Hepatic stellate cell (primary cell): ENCODE measurements at regions not wholly inside any gene's neighbourhood (a gene's known extent, or its start where the extent isn't known, plus 50 kb on each side); places are given as distances from the start of the nearest gene placed in this dataset.

Experiments
- DNase-seq: peaks from one replicate; pipeline ENCODE4 v3.0.0; 2011; ENCODE audit warnings: low spot score

DNA sequence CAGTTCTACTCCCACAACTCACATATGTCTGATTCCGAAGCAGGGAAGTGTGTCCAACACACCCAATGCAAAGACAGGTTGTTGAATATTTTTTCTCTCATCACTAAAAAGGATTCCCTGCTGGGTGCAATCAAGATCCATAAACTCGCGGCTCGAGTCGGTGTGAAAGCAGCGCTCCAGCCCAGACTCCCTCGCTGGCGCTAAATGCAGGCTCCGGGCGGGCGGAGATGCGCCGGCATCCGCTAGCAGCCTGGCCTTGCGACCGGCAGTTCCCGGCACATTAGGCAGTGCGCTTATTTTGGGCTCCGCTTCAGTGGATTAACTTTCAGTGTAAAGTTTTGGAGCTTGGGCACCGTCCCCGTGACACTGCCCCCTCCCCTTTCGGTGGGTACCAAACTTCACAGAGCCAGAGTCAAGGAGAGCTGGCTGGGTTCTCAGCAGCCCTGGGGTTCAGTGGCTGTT, 87.7 kb upstream of the POU3F1 start:
- DNase-seq = no peak

DNA sequence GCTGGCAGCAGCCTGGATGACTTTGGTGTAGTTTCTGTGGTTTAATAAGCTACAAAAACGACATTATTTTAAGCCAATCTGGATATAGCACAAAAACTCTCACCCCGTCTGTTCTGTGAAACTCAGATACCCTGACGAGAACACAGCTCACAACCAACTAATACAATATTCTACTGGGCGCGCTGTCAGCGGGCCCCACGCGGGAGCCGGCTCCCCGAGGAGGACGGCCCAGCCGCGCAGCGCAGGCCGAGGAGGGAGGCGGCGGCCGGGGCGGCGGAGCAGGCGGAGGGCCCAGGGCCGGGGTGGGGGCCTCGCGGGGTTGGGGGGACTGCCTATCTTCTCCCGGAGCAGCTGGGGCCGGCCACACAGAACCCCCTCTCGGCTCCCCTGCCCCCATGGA, 87.2 kb upstream of the POU3F1 start:
- no peak for DNase-seq

- DNase-seq = no peak
Measured at GRCh38 chr1:38133304-38133703, 86.7 kb upstream of the POU3F1 start.

GRCh38 chr1:38132681-38133080, 86.1 kb upstream of the POU3F1 start:
- DNase-seq = no peak

DNA sequence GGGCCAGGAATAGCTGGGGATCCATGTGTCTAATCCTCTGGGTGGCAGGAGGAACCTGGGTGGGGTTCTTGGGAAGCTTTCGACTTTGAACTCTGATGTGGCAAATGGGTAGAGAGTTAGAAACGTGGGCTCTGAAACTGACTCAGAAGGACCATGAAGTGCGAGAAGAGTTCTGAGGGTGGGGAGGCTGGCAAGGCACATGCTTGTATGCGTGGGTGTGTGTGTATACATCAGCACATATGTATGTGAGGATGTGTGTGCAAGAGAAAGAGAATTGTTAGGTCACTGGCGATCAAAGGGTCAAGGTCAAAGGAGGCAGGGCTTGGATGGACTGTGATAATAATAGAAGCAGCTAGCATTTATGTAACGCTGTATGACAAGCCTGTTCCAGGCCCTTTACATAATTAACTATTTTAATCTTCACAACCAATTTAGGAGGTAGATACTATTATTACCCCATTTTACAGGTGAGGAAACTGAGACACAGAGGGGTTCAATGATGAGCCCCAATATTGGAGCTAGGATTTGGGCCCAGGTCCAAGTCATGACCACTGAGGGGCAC, 84.5 kb upstream of the POU3F1 start:
- no peak for DNase-seq

GRCh38 chr1:38129971-38130370, 83.4 kb upstream of the POU3F1 start:
- DNase-seq = no peak

GRCh38 chr1:38129473-38129872, 82.9 kb upstream of the POU3F1 start:
- no peak for DNase-seq

GRCh38 chr1:38128926-38129453, 82.4 kb upstream of the POU3F1 start:
- no peak for DNase-seq

- no peak for DNase-seq
Measured at GRCh38 chr1:38128511-38128910, 81.9 kb upstream of the POU3F1 start.

GRCh38 chr1:38127428-38127827, 80.8 kb upstream of the POU3F1 start:
- DNase-seq = no peak

DNA sequence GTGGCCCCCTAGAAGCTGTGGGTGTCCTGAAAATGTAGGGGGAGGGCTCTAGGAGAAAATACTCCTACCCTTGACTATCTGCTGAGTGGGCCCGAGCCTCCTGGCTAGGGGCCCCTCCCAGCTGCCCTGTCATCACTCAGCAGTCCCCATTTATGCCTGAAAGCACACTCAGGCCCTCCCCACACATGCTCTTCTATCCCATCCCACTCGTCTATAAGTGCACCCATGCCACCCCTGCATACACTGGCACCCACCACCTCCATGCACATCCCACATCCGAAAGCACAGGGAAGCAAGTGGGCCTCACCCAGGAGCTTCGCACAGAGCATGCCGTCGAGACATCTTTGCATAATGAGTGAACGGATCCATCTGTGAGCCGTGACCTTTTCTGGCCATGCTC, 80.4 kb upstream of the POU3F1 start:
- DNase-seq = no peak

- DNase-seq = no peak
Measured at GRCh38 chr1:38125837-38126520, 79.4 kb upstream of the POU3F1 start.

DNA sequence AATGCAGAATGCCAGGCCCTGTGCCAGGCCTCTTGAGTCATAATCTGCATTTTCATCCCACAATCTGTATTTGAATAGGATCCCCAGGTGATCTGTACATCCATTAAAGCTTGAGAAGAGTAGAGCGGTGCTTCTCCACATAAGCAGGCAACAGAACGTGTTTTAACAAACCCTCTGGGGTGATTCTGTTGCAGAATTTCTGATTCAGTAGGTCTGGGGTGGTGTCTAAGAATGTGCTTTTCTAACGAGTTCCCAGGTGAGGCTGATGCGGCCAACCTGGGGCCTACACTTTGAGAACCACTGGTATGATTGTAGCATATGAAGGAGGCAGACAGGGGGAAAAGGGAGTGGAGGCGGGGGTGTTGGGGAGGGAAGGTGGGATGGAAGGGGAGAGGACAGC, 78.4 kb upstream of the POU3F1 start:
- DNase-seq = no peak

- no peak for DNase-seq
Measured at GRCh38 chr1:38123356-38124135, 77.0 kb upstream of the POU3F1 start.

DNA sequence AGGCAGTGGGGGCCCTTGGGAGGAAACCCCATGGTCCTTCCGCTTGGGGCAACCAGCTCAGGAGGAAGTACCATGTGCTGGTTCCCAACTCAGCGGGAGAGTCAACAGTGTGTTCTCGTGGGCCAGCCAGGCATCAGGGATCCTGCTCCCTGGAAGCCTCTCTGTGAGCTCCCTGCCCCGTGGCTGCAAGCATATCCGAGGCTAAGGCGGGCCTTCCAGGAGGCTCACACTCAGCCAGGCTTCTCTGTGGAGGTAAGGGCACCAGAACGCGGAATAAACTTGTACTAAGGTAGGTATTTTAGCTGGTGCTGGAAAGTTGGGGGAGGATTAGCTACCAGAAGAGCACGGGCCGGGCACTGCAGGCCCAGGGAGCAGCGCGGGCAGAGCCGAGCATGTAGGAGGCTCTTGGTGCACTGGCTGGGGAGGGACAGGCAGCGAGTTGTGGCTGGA, 74.7 kb upstream of the POU3F1 start:
- no peak for DNase-seq

GRCh38 chr1:38120552-38121230, 74.1 kb upstream of the POU3F1 start:
- no peak for DNase-seq

DNA sequence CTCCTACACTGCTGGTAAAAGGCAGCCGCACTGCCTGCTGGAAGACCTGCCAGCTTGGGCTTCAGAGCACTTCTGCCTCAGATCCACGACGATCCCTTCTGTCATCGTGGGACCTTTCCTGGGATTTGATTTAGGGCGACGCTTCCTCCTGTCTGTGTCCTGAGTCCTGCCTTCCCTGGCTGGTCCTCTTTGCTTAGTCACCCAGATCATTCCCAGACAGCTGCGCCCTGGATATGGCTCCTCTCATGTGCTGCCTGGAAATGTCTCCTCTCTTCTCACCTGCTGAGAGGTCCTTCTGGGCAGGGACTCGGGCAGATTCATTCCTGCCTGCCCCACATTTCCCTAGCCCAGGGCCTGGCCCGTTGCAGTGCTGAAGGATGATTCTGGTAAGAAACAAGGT, 72.4 kb upstream of the POU3F1 start:
- DNase-seq = no peak

DNA sequence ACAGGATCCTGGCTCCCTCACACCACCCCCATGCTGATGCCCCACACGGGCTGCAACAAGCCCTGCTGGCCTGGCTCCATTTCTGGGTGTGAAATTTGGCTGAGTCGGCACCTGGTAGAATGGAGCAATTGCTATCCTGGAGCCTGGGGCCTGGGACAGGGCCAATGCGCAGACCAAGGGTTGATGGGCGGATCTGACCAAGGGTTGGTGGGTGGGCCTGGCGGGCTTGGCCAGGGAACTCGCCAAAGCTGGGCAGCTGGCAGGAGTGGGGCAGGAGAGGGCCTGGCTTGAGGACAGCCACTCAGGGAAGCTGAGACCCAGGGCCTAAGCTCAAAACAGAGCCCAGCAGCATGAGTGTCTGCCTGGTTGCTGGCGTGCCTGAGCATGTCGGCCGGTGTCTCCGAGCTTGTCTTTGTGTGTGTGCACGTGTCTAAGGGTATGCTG, 70.9 kb upstream of the POU3F1 start:
- DNase-seq = no peak

DNA sequence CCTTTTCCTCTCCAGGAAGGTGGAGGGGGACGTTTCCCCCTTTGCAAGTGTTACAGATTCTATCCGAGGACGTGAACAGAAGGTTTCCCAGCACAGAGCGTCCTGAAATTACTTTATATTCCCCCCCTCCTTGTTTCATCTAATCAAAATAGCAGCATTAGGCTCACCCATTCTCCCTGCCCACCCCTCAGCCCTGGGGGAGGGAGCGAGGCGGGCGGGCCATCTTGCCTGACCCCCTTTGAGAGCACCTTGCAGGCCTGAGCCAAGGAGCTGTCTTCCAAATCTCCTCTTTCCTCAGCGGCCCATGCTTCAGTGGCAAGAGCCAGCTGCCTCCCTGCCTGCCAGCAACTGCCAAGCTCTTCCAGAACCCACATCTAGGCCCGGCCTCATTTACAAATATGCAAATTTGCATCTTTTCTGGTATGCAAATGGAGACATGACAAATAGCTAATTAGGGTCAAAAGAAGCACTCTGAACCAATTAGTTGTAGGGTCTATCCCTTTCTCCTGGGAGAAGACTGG, 69.1 kb upstream of the POU3F1 start:
- no peak for DNase-seq

GRCh38 chr1:38115226-38115625, 68.6 kb upstream of the POU3F1 start:
- no peak for DNase-seq

DNA sequence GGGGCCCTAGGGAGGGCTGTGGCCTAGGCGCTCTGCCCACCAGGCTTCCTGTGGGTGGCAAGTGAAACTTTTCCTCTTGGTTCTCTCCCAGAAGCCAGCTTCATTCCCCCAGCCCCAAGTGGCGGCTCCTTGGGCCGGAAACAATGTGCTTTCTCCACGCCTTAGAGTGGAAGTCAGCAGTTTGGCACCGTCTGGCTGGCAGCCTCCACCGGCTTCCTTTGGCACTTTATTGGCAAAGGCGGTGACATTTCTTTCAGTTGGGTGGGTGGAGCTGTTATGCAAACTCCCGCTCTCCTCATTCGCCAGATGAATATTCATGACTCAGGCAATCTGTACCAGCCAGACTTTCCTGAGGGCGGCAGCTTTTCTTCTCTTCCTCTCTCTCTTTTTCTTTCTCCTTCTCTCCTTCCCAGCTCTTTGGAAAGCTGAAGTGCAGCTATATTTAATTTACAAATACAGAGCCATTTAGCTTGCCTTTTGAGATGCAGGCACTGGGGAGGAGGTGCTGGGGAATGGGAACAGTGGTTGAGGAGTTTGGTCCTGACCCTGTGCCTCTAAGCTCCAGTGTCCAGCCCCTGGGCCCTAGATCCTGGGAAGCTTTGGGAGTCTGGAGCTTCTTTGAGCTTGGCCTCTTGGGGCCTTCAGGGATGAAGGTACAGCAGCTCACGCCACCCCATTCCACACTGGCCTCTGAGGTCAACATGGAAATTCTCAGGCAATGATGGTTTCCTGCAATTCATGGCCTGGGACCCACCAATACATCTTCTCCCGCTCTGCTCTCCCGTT, 67.8 kb upstream of the POU3F1 start:
- DNase-seq = no peak
